SKM-1 (cell line): ENCODE measurements at regions not wholly inside any gene's neighbourhood (a gene's known extent, or its start where the extent isn't known, plus 50 kb on each side); places are given as distances from the start of the nearest gene placed in this dataset.

Experiments
- DNase-seq: peaks from one replicate; lab custom pipeline; 2025; ENCODE audit not compliant: unreplicated experiment; lab: John Stamatoyannopoulos, UW

- no peak for DNase-seq
These were observed 262.7 kb downstream of the CHL1 start for GRCh38 chr3:459311-459670.

GRCh38 chr3:461006-461405 is 264.4 kb downstream of the CHL1 start:
- DNase-seq = no peak

- DNase-seq = no peak
These were observed 266.3 kb downstream of the CHL1 start for GRCh38 chr3:462851-463250.

- DNase-seq = no peak
These were observed 267.0 kb downstream of the CHL1 start for GRCh38 chr3:463252-464192.

GRCh38 chr3:464255-464654 is 267.7 kb downstream of the CHL1 start:
- no peak for DNase-seq

GRCh38 chr3:468172-468571 is 271.6 kb downstream of the CHL1 start:
- DNase-seq = peak; percentile 8

- DNase-seq = no peak
These were observed 276.7 kb downstream of the CHL1 start for GRCh38 chr3:473033-473800.

- no peak for DNase-seq
These were observed 278.3 kb downstream of the CHL1 start for GRCh38 chr3:474828-475227.

GRCh38 chr3:480070-480469 is 283.5 kb downstream of the CHL1 start:
- no peak for DNase-seq

GRCh38 chr3:481111-481510 is 284.5 kb downstream of the CHL1 start:
- no peak for DNase-seq

GRCh38 chr3:481680-482079 is 285.1 kb downstream of the CHL1 start:
- no peak for DNase-seq

- DNase-seq = no peak
These were observed 285.9 kb downstream of the CHL1 start for GRCh38 chr3:482479-482878.

- DNase-seq = no peak
These were observed 287.8 kb downstream of the CHL1 start for GRCh38 chr3:484341-484740.

- DNase-seq = no peak
These were observed 291.1 kb downstream of the CHL1 start for GRCh38 chr3:487614-488013.

- no peak for DNase-seq
These were observed 296.2 kb downstream of the CHL1 start for GRCh38 chr3:492586-493316.

- DNase-seq = no peak
These were observed 297.6 kb downstream of the CHL1 start for GRCh38 chr3:494190-494589.

GRCh38 chr3:498487-498886 is 301.9 kb downstream of the CHL1 start:
- DNase-seq = no peak

GRCh38 chr3:499001-499761 is 302.6 kb downstream of the CHL1 start:
- DNase-seq = no peak

GRCh38 chr3:502486-502885 is 305.9 kb downstream of the CHL1 start:
- DNase-seq = no peak

- DNase-seq = no peak
These were observed 316.7 kb downstream of the CHL1 start for GRCh38 chr3:513301-513700.

GRCh38 chr3:514192-514591 is 317.6 kb downstream of the CHL1 start:
- DNase-seq = no peak
